ENCODE measurements at regions not wholly inside any gene's neighbourhood (a gene's known extent, or its start where the extent isn't known, plus 50 kb on each side); places are given as distances from the start of the nearest gene placed in this dataset.

- Mint-ChIP-seq H3K4me1 (ENCODE audit: low read depth, unreplicated experiment) (no peaks in the 10 kb centered on the region), H3K27ac (ENCODE audit: unreplicated experiment) (no peak overlapping the region), H3K27me3 (ENCODE audit: unreplicated experiment) (peaks cover 15% of the 10 kb centered on the region), H3K36me3 (ENCODE audit: insufficient read depth, unreplicated experiment) (no peaks in the 10 kb centered on the region), H3K4me3 (ENCODE audit: low read depth, unreplicated experiment) (no peak overlapping the region), H3K9me3 (ENCODE audit: low read depth, unreplicated experiment) (no peaks in the 10 kb centered on the region)
- intact Hi-C loops (cut with micrococcal nuclease; ENCODE audit: unreplicated experiment) = no loop called here
- no peak for DNase-seq
- TF ChIP-seq, protein P1, sequence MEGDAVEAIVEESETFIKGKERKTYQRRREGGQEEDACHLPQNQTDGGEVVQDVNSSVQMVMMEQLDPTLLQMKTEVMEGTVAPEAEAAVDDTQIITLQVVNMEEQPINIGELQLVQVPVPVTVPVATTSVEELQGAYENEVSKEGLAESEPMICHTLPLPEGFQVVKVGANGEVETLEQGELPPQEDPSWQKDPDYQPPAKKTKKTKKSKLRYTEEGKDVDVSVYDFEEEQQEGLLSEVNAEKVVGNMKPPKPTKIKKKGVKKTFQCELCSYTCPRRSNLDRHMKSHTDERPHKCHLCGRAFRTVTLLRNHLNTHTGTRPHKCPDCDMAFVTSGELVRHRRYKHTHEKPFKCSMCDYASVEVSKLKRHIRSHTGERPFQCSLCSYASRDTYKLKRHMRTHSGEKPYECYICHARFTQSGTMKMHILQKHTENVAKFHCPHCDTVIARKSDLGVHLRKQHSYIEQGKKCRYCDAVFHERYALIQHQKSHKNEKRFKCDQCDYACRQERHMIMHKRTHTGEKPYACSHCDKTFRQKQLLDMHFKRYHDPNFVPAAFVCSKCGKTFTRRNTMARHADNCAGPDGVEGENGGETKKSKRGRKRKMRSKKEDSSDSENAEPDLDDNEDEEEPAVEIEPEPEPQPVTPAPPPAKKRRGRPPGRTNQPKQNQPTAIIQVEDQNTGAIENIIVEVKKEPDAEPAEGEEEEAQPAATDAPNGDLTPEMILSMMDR (IDR thresholded peaks at IDR 0.05; ENCODE audit: unreplicated experiment) = no peak
- CTCF ChIA-PET = no interaction called here
- BruUV-seq (replicated peaks) = no TSS peak
Observed at GRCh38 chr9:78396087-78396486, 99.2 kb downstream of the PSAT1 start.

- BruUV-seq (replicated peaks) = no TSS peak
- Mint-ChIP-seq H3K4me3 (ENCODE audit: low read depth, unreplicated experiment) (no peak overlapping the region), H3K9me3 (ENCODE audit: low read depth, unreplicated experiment) (no peaks in the 10 kb centered on the region), H3K27me3 (ENCODE audit: unreplicated experiment) (peaks cover 15% of the 10 kb centered on the region), H3K4me1 (ENCODE audit: low read depth, unreplicated experiment) (no peaks in the 10 kb centered on the region), H3K36me3 (ENCODE audit: insufficient read depth, unreplicated experiment) (no peaks in the 10 kb centered on the region), H3K27ac (ENCODE audit: unreplicated experiment) (no peak overlapping the region)
- intact Hi-C loops (cut with micrococcal nuclease; ENCODE audit: unreplicated experiment) = no loop called here
- CTCF ChIA-PET = no interaction called here
- no peak for DNase-seq
- TF ChIP-seq, protein P1 (IDR thresholded peaks at IDR 0.05; ENCODE audit: unreplicated experiment) = no peak
Observed at GRCh38 chr9:78397045-78397444, 100.1 kb downstream of the PSAT1 start.

GRCh38 chr9:78397454-78397853, 100.5 kb downstream of the PSAT1 start:
- TF ChIP-seq, protein P1 (IDR thresholded peaks at IDR 0.05; ENCODE audit: unreplicated experiment) = no peak

DNA sequence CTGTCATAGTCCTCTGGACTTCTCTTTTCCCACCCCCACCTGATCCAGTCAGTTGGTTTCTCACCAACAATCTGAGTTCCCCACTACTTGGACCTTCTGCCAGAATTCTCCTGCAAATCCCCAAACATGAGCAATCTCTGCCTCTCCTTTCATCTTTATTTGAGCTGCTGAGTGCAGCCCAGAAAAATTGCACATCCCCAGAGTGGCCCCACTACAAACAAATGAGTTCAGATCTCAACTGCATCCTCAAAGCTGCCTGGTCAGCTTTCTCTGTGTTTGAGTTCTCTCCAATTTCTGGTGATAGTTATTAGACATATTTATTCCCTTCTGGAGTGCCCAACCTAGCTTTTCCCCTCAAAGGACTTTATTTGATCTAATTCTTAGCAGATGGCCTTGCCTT, 102.2 kb downstream of the PSAT1 start:
- H3K27me3 Mint-ChIP-seq (ENCODE audit: unreplicated experiment) = no peaks in the 10 kb centered on the region
- H3K4me3 Mint-ChIP-seq (ENCODE audit: low read depth, unreplicated experiment) = no peak overlapping the region
- no peaks in the 10 kb centered on the region for H3K4me1 Mint-ChIP-seq (ENCODE audit: low read depth, unreplicated experiment)
- DNase-seq = no peak
- CTCF ChIA-PET = no interaction called here
- TF ChIP-seq, protein P1 (IDR thresholded peaks at IDR 0.05; ENCODE audit: unreplicated experiment) = no peak
- intact Hi-C loops (cut with micrococcal nuclease; ENCODE audit: unreplicated experiment) = no loop called here
- no peaks in the 10 kb centered on the region for H3K36me3 Mint-ChIP-seq (ENCODE audit: insufficient read depth, unreplicated experiment)
- BruUV-seq (replicated peaks) = no TSS peak
- no peaks in the 10 kb centered on the region for H3K9me3 Mint-ChIP-seq (ENCODE audit: low read depth, unreplicated experiment)
- no peak overlapping the region for H3K27ac Mint-ChIP-seq (ENCODE audit: unreplicated experiment)

More at GRCh38 chr9:78397454-78397853, 100.5 kb downstream of the PSAT1 start:
- Mint-ChIP-seq H3K9me3 (ENCODE audit: low read depth, unreplicated experiment) (no peaks in the 10 kb centered on the region), H3K27me3 (ENCODE audit: unreplicated experiment) (peaks cover 13% of the 10 kb centered on the region), H3K27ac (ENCODE audit: unreplicated experiment) (no peak overlapping the region), H3K4me1 (ENCODE audit: low read depth, unreplicated experiment) (no peaks in the 10 kb centered on the region), H3K36me3 (ENCODE audit: insufficient read depth, unreplicated experiment) (no peaks in the 10 kb centered on the region), H3K4me3 (ENCODE audit: low read depth, unreplicated experiment) (no peak overlapping the region)
- CTCF ChIA-PET = no interaction called here
- no peak for DNase-seq
- intact Hi-C loops (cut with micrococcal nuclease; ENCODE audit: unreplicated experiment) = no loop called here
- BruUV-seq (replicated peaks) = no TSS peak

DNA sequence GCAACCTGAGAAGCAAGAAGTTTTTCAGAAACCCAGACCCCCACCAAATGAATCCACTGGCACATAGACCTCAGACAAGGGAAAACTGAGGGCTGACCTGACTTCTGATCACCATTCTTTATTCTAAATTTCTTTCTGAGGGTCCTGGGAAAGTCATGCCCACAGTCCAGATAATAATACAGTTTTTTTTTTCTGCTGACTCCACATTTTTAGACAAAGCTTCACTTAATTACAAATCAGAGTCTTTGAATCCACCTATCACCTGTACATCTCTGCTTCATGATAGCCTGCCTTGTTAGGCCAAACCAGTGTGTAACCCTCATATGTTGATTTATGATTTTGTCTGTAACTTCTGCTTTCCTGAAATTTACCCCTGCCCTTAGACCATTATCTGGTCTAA, 103.6 kb downstream of the PSAT1 start:
- Mint-ChIP-seq H3K9me3 (ENCODE audit: low read depth, unreplicated experiment) (no peaks in the 10 kb centered on the region), H3K4me1 (ENCODE audit: low read depth, unreplicated experiment) (no peaks in the 10 kb centered on the region), H3K4me3 (ENCODE audit: low read depth, unreplicated experiment) (no peak overlapping the region), H3K27me3 (ENCODE audit: unreplicated experiment) (no peaks in the 10 kb centered on the region), H3K27ac (ENCODE audit: unreplicated experiment) (no peak overlapping the region), H3K36me3 (ENCODE audit: insufficient read depth, unreplicated experiment) (no peaks in the 10 kb centered on the region)
- TF ChIP-seq, protein P1 (IDR thresholded peaks at IDR 0.05; ENCODE audit: unreplicated experiment) = no peak
- no peak for DNase-seq
- CTCF ChIA-PET = no interaction called here
- intact Hi-C loops (cut with micrococcal nuclease; ENCODE audit: unreplicated experiment) = no loop called here
- BruUV-seq (replicated peaks) = no TSS peak
